ENCODE measurements at regions not wholly inside any gene's neighbourhood (a gene's known extent, or its start where the extent isn't known, plus 50 kb on each side); places are given as distances from the start of the nearest gene placed in this dataset.

- no peak overlapping the region for H3K27ac ChIP-seq
- TF ChIP-seq CTCF (conservative IDR thresholded peaks at IDR 0.05): no peak
Measured at GRCh38 chr13:73911361-73911760, 222.8 kb downstream of the KLF12 start.

- no peak overlapping the region for H3K27ac ChIP-seq
- TF ChIP-seq CTCF (conservative IDR thresholded peaks at IDR 0.05): no peak
Measured at GRCh38 chr13:73910733-73911132, 223.5 kb downstream of the KLF12 start.

- no peak overlapping the region for H3K27ac ChIP-seq
- no peak for TF ChIP-seq CTCF (conservative IDR thresholded peaks at IDR 0.05)
Measured at GRCh38 chr13:73908809-73909208, 225.4 kb downstream of the KLF12 start.

- no peak overlapping the region for H3K27ac ChIP-seq
- no peak for TF ChIP-seq CTCF (conservative IDR thresholded peaks at IDR 0.05)
Measured at GRCh38 chr13:73904625-73905024, 229.6 kb downstream of the KLF12 start.

GRCh38 chr13:73903561-73903960 is 230.6 kb downstream of the KLF12 start:
- H3K27ac ChIP-seq: no peak overlapping the region
- no peak for TF ChIP-seq CTCF (conservative IDR thresholded peaks at IDR 0.05)

GRCh38 chr13:73902847-73903246 is 231.4 kb downstream of the KLF12 start:
- TF ChIP-seq CTCF (conservative IDR thresholded peaks at IDR 0.05): no peak
- no peak overlapping the region for H3K27ac ChIP-seq

- H3K27ac ChIP-seq: no peak overlapping the region
- no peak for TF ChIP-seq CTCF (conservative IDR thresholded peaks at IDR 0.05)
Measured at GRCh38 chr13:73902296-73902695, 231.9 kb downstream of the KLF12 start.
